ENCODE measurements at regions not wholly inside any gene's neighbourhood (a gene's known extent, or its start where the extent isn't known, plus 50 kb on each side); places are given as distances from the start of the nearest gene placed in this dataset.

- WGBS: 89% methylated on average over 2 of the region's 2 CpGs
- Histone ChIP-seq H3K27ac (ENCODE audit: low read depth in 1 of 2, low read length in 2 of 2) (no peak overlapping the region), H3K36me3 (ENCODE audit: control insufficient read depth in 4 of 4, insufficient read depth in 3 of 4, low read depth in 1 of 4, low read length in 3 of 4) (no peaks in the 10 kb centered on the region), H3K9me3 (ENCODE audit: control insufficient read depth in 4 of 4, low read length in 3 of 4) (peaks cover 0 to 4% (median 0%) of the 10 kb centered on the region in 4 donors), H3K27me3 (ENCODE audit: control insufficient read depth in 4 of 4, insufficient read depth in 4 of 4, low read length in 3 of 4) (no peaks in the 10 kb centered on the region), H3K4me1 (ENCODE audit: control insufficient read depth in 4 of 4, insufficient read depth in 4 of 4, low read length in 3 of 4) (no peaks in the 10 kb centered on the region), H3K4me3 (ENCODE audit: low read depth in 1 of 3, low read length in 3 of 3) (no peak overlapping the region), H3K9ac (ENCODE audit: low read depth in 1 of 2, low read length in 2 of 2) (no peak overlapping the region)
- no peak for DNase-seq (ENCODE audit: low spot score)
- TF ChIP-seq EGR1 (IDR thresholded peaks at IDR 0.05; ENCODE audit: low read depth in 2 of 2) (no peak), TAF1 (conservative IDR thresholded peaks at IDR 0.05) (no peak), HNF4A (conservative IDR thresholded peaks at IDR 0.05) (no peak), REST (IDR thresholded peaks at IDR 0.05) (no peak)
Observed at GRCh38 chr2:106667478-106668070, 180.4 kb downstream of the CD8B2 start.

GRCh38 chr2:106685180-106685897 lies 198.2 kb downstream of the CD8B2 start:
- no peaks in the 10 kb centered on the region for H3K4me1 ChIP-seq (ENCODE audit: control insufficient read depth in 4 of 4, insufficient read depth in 4 of 4, low read length in 3 of 4)
- H3K27ac ChIP-seq (ENCODE audit: low read depth in 1 of 2, low read length in 2 of 2): no peak overlapping the region
- no peaks in the 10 kb centered on the region for H3K36me3 ChIP-seq (ENCODE audit: control insufficient read depth in 4 of 4, insufficient read depth in 3 of 4, low read depth in 1 of 4, low read length in 3 of 4)
- H3K9me3 ChIP-seq (ENCODE audit: control insufficient read depth in 4 of 4, low read length in 3 of 4): peaks cover 0 to 2% (median under 1%) of the 10 kb centered on the region in 4 donors
- TF ChIP-seq GABPA (IDR thresholded peaks at IDR 0.05 in 1 of 2, conservative IDR thresholded peaks at IDR 0.05 in 1 of 2) (no peak), ATF3 (IDR thresholded peaks at IDR 0.05) (no peak), JUND (IDR thresholded peaks at IDR 0.05) (no peak), FOXA1 (IDR thresholded peaks at IDR 0.05) (no peak), FOXA2 (IDR thresholded peaks at IDR 0.05) (no peak), HNF4G (IDR thresholded peaks at IDR 0.05) (no peak), RAD21 (IDR thresholded peaks at IDR 0.05) (no peak), RXRA (IDR thresholded peaks at IDR 0.05) (no peak), REST (IDR thresholded peaks at IDR 0.05) (no peak), NR2F2 (IDR thresholded peaks at IDR 0.05) (no peak), HNF4A (conservative IDR thresholded peaks at IDR 0.05) (no peak), ZBTB33 (IDR thresholded peaks at IDR 0.05) (no peak), YY1 (IDR thresholded peaks at IDR 0.05) (no peak)
- H3K27me3 ChIP-seq (ENCODE audit: control insufficient read depth in 4 of 4, insufficient read depth in 4 of 4, low read length in 3 of 4): no peaks in the 10 kb centered on the region
- H3K9ac ChIP-seq (ENCODE audit: low read depth in 1 of 2, low read length in 2 of 2): no peak overlapping the region
- 81% methylated on average over 2 of the region's 2 CpGs for WGBS
- H3K4me3 ChIP-seq (ENCODE audit: low read depth in 1 of 3, low read length in 3 of 3): no peak overlapping the region
- no peak for DNase-seq (ENCODE audit: low spot score)

Measured in liver (tissue), 7 donors.